DMS53 treated with DMSO at 0.1 percent for 48 hours (cell line): ENCODE measurements at regions not wholly inside any gene's neighbourhood (a gene's known extent, or its start where the extent isn't known, plus 50 kb on each side); places are given as distances from the start of the nearest gene placed in this dataset.
A peak's percentile ranks its signal among the peaks of the same experiment; 100 is the strongest.

Source experiments
- DNase-seq: peaks from one replicate; lab custom pipeline; 2025; ENCODE audit not compliant: unreplicated experiment; lab: John Stamatoyannopoulos, UW

GRCh38 chr13:40434516-40435397, 231.7 kb downstream of the FOXO1 start:
- no peak for DNase-seq

- no peak for DNase-seq
Observed at GRCh38 chr13:40438022-40438680, 228.3 kb downstream of the FOXO1 start.

GRCh38 chr13:40438999-40439797, 227.2 kb downstream of the FOXO1 start:
- no peak for DNase-seq

GRCh38 chr13:40439928-40440327, 226.5 kb downstream of the FOXO1 start:
- DNase-seq, result no peak

- DNase-seq, result no peak
Observed at GRCh38 chr13:40440990-40441820, 225.2 kb downstream of the FOXO1 start.

GRCh38 chr13:40442231-40442630, 224.2 kb downstream of the FOXO1 start:
- no peak for DNase-seq

- DNase-seq, result no peak
Observed at GRCh38 chr13:40442826-40443225, 223.6 kb downstream of the FOXO1 start.

GRCh38 chr13:40444241-40444640, 222.2 kb downstream of the FOXO1 start:
- no peak for DNase-seq

- DNase-seq, result peak; percentile 87
Observed at GRCh38 chr13:40445557-40445990, 220.9 kb downstream of the FOXO1 start.

GRCh38 chr13:40446365-40446764, 220.1 kb downstream of the FOXO1 start:
- no peak for DNase-seq

- DNase-seq, result no peak
Observed at GRCh38 chr13:40447857-40448256, 218.6 kb downstream of the FOXO1 start.

- DNase-seq, result no peak
Observed at GRCh38 chr13:40452038-40452666, 214.3 kb downstream of the FOXO1 start.

GRCh38 chr13:40452741-40453334, 213.6 kb downstream of the FOXO1 start:
- no peak for DNase-seq

GRCh38 chr13:40453351-40454021, 213.0 kb downstream of the FOXO1 start:
- DNase-seq, result no peak

- DNase-seq, result peak; percentile 9
Observed at GRCh38 chr13:40456397-40456953, 210.0 kb downstream of the FOXO1 start.

GRCh38 chr13:40456979-40457553, 209.4 kb downstream of the FOXO1 start:
- DNase-seq, result no peak

- no peak for DNase-seq
Observed at GRCh38 chr13:40457929-40458719, 208.3 kb downstream of the FOXO1 start.

- DNase-seq, result no peak
Observed at GRCh38 chr13:40458720-40458990, 207.8 kb downstream of the FOXO1 start.
